GM19467 (cell line): ENCODE measurements at regions not wholly inside any gene's neighbourhood (a gene's known extent, or its start where the extent isn't known, plus 50 kb on each side); places are given as distances from the start of the nearest gene placed in this dataset.
"Not testable (repeated sequence)": the region's sequence is repeated elsewhere in the genome, so short reads cannot be mapped to it uniquely, and the experiment has no call there.

Experiments used
- ATAC-seq: cut with Tn5 transposase; IDR thresholded peaks from one replicate; pipeline ENCODE4 v1.9.1; 2021; ENCODE audit warnings: mild to moderate bottlenecking, moderate library complexity; ENCODE audit not compliant: unreplicated experiment

DNA sequence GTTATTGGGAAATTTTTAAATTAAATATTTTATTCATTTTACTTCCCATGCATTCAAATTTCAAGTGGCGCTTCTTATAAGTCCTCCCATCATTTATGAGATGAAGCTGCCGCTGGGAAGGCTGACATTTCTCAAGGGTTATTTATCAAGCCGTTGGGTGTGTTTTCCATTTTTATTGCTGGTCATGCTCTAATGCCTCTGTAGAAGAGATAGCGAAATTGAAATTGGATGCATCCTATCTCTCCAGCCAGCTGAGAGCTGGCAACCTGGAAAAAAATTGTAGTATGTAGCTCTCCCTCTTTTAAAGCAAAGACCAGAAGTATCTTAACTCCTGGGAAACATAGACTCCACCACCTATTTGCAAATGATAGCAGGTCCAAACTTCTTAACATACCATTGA, 135.9 kb downstream of the C6orf118 start:
- no peak for ATAC-seq

DNA sequence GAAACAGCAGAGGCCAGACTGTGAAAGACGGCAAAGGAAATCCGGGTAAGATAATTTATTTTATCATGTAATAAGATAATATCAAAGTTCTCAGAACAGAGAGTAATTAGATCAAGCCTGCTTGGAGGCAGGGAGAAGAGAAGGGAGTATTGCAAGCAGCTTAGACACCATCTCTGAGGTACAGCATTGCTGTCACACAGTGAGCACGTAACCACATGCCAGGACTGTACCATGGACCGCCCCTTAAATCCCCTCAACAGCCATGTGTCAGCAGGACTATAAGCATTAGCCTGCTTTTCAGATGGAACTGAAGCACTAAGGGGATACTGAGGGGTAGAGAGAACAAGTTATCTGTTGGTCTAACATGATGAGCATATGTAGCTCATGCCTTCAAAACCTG, 141.5 kb downstream of the C6orf118 start:
- ATAC-seq: no peak

DNA sequence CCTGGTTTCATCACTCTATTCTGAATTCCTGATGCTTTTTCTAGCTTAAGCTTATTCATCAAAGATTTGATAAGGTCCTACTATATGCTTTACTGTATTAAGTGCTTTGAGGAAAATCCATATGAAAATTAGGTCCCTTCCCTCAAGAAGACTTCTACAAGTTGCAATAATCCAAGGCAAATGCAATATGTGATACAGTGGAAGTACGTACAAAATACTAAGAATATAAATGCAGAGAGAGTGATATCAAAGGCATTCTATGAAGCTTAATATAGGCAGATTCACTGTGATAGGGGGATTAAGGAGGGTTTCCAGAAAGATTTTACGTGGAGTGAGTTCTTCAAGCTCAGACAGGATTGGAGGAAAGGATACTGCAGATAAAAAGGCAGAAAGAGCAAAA, 142.1 kb downstream of the C6orf118 start:
- ATAC-seq: no peak

DNA sequence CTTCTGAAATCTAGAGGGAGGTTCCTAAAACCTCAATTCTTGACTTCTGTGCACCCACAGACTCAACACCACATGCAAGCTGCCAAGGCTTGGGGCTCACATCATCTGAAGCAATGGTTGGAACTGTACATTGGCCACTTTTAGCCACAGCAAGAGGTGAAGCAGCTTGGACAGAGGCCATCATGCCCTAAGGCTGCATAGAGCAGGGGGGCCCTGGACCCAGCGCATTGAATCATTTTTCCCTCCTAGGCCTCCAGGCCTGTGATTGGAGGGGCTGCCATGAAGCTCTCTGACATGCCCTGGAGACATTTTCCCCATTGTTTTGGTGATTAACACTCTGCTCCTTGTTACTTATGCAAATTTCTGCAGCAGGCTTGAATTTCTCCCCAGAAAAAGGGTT, 145.9 kb downstream of the C6orf118 start:
- ATAC-seq: no peak

DNA sequence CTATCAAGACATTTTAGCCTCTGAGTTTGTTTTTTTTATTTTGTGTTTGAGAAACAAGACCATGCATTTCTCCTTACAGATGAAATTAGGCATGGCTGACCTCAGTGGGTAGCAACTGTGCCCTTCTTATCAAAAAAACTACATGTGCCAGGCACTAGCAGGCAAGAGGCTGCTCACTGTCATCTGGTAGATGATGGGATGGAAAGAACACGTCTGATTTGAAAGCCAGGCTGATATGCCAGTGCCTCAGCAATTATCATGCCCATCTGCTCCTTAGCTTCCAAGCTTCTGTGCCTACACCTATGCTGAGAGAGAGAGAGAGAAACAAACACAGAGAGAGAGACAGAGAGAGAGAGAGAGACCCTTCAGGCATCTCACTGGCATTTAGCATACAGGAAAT, 149.9 kb downstream of the C6orf118 start:
- ATAC-seq: no peak

DNA sequence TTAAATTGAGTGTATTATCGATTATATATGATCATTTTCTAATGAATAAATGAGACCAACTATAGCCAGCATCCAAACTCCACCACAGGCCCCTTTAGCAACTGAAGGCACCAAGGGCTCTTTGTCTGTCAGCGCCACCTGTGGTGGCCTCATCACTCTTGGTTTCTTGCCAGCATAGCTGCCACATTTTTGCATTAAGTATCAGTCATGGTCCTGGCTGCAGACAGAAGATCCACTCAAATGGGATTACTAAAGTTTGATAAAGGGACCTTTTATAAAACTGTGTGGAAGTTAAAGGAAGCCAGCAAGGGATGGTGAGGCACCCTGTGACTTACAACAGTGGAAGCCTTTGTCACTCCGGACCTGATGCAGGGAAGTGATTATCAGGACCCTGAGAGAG, 162.9 kb downstream of the C6orf118 start:
- ATAC-seq: no peak

DNA sequence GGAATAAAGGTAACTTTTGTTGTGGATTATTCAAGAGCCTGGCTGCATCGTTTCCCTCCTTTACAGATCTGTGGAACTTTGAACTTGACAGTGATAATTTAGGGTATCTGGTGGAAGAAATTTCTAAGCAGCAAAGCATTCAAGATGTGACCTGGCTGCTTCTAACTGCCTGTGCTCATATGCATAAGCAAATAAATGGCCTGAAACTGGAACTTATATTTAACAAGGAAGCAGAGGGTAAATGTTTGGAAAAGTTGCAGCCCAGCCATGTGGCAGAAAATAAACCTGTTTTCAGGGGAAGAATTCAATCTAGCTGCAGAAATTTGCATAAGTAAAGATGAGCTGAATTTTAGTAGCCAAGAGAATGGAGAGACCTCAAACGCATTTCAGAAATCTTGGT, 173.5 kb downstream of the C6orf118 start:
- ATAC-seq: no peak

DNA sequence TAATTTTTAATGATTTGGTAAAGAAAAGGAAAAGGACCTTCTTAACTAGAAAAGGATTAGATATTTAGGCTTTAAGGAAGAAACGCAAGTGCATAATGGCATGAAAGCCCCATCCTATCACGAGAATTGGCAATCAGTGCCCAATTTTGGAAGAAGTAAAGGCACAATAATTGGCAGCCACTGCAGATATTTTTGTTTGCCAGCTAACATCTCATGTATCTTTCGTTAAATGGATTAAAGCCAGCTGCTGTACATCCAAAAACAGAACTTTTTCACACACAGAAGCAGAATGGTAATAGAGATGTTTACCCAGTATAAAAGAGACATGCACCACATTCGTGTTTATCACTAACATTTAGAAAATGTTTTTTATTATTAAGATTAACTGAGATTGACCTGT, 180.3 kb downstream of the C6orf118 start:
- ATAC-seq: no peak

DNA sequence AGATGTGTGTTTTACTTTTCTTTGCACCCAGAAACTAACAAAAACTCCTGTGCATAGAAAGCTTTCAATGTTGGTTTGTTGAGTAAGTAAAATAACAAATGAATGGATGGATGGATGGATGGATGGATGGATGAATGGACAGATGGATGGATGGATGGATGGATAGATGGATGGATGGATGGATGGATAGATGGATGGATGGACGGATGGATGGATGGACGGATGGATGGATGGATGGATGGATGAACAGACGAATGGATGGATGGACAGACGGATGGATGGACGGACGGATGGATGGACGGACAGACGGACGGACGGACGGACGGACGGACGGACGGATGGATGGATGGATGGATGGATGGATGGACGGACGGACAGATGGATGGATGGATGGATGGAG, 181.7 kb downstream of the C6orf118 start:
- not testable (repeated sequence) for ATAC-seq

DNA sequence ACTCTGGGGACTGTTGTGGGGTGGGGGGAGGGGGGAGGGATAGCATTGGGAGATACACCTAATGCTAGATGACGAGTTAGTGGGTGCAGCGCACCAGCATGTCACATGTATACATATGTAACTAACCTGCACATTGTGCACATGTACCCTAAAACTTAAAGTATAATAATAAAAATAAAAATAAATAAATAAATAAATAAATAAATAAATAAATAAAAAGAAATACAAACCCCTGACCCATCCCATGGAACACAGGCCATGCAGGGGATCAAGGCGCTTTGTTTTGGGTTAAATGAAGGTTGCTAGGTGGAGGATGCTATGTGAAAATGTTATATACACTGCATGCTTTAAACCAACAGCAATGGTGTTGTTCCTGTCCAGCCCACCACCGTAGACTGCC, 184.7 kb downstream of the C6orf118 start:
- not testable (repeated sequence) for ATAC-seq

DNA sequence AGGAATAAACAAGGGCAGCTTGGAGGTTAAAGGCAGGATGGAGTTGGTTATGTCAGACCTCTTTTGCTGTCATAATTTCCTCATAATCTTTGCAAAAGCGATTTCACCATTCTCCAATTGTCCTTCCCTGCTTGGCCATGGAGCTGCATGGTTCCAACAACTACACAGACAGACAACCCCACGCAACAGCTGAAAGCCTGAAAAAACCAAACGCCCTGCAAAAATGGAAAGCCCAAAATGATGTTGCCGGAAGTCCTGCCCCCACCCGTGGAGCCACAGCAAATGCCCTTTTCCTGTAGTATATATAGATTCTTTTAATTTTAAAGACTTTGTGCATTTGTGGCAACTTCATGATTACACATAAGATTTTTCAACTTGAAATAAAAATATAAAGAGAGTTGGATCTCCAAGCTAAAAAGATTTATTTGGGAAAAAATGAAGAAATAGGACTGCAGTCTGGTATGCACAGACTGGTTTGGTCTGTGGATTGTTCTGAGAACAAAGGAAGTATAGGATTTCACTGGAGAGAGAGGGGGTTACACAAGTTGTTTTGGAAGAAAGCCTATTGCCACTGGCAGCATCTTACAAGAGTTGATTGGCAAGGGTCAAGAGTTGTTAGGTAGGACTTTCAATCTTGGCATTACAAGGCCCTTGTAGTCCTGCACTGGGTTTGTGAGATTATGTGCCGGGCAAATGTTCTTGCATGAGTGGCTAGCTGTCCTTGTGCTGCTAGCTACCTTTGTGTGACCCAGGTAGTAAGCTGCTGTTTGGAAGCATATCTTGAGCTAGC, 190.0 kb downstream of the C6orf118 start:
- ATAC-seq: no peak

DNA sequence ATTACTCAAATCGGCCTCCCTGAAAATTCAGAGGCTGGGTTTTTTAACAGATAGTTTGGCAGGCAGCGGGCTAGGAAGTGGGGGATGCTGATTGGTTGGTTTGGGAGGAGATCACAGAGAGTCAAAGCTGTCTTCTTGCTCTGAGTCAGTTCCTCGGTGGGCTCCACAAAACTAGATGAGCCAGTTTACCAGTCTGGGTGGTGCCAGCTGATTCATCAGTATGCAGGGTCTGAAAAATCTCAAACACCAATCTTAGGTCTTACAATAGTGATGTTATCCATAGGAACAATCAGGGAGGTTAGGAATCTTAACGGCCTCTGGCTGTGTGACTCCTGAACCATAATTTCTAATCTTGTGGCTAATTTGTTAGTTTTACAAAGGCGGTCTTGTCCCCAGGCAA, 190.7 kb downstream of the C6orf118 start:
- no peak for ATAC-seq

DNA sequence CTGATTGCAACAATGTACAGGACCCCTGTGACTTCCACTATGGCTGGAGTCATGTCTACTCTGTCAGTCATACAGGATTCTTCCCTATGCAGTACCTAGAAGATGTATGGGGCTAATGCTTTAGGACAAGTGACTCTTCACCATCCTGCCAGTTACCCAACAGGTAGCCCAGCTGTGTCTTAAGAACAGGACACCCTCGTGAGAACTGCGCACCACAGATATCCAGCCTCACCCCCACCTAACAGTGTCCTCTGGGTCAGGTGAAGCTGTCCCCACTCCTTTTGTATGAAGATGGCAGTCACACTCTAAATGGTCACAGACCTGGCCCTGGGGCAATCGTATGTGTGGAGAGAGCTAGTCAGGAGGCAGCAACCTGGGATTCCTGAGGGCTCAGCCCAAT, 191.6 kb downstream of the C6orf118 start:
- ATAC-seq: no peak

DNA sequence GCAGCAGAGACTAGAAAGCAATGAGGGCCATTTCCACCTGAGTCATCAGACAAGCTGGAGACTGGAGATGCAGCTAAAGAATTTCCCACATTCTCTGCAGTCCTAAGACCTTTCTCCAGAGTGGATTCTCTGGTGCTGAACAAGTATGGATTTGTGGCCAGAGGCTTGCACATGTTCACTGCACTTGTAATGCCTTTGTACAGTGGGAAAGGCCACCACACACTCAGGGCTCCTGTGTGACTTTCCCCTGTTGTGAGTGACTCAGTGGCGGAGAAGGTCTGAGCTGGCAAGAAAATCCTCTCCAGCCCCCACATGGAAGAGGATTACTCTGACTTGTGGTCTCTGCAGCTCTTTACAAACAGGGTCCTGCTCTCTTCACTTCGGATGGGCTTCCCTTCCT, 192.3 kb downstream of the C6orf118 start:
- ATAC-seq: no peak

DNA sequence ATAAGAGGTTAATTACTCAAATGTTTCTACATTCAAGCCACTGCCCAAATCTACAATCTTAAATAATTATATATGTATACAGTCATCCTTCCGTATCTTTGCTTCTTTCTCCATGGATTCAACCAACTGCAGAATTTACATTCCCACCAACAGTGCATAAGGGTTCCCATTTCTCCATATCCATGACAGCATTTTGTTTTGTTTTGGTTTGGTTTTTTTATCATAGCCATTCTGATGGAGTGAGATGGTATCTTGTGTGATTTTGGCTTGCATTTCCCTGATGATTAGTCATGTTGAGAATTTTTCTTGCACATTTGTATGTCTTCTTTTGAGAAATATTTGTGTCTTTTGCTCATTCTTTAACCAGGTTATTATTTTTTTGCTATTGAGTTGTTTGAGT, 198.5 kb downstream of the C6orf118 start:
- no peak for ATAC-seq

DNA sequence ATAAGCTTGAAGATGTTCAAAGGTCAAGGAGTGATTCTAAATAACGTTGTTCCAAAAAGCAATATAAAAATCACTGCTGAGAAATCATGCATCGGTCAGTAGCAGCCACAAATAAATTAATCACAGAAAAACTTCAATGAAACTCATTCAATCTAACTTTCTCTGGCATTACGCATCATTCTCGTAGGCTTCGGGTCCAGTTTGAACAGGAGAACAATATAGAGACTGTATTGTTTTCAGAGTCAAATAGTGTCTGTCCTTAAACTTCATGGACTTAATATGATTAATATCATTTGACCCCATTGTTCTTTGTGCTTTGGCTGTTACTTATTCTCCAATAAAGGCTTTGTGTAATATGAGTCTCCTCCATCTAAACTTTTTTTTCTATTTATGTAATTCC, 200.4 kb downstream of the C6orf118 start:
- no peak for ATAC-seq

DNA sequence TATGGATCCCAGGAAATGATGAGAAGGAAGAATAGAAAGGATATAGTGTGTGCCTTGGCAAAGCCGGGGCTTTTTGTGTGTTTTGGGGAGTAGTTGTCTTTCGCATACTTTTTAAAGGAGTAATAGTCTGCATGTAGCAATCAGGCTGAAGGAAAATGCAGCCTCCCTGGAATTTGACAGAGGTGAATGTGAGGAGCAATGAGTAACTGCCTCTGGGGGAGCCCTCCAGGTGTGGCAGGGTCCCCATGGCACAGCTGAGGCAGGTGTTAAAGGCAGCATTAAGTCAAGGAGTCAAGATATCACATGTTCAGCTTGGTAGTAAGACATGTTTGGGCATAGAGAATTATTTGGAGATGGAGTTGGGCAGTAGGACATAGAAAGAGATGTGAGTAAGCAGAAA, 203.1 kb downstream of the C6orf118 start:
- no peak for ATAC-seq

DNA sequence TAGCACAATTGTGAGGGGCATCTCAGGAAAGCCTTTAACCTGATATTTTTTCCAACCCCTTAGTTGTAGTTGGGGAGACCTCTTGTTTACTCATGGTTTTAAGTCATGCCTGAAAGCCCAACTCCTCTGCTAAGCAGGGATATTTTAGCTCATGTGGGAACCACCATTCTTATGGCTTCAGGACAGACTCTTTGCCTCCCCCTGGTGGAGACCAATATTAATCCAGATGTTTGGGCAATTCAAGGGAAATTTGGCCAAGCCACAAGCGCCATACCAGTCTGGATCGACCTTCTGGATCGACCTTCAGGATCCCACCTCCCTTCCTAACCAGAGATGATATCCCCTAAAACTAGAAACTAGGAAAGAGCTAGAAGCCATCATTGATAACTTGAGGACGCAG, 211.2 kb downstream of the C6orf118 start:
- no peak for ATAC-seq

DNA sequence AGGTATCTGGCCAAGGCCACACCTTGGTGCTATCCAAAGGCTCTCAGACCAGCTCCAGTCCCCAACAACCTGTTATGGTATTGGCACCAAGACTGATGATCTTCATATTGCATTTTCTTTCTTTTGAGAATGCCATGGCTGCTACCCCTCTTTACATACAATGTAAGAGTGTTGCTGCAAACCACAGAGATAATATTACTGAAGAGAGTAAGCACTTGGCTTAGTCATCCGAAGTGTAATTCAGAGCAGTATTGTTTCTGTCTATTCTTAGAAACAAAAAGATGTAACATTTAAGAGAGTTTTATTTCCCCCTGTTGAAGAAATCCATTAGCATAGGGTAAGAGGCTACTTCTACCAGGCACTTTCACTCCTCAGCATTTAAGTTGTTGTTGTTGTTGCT, 212.5 kb downstream of the C6orf118 start:
- ATAC-seq: no peak

DNA sequence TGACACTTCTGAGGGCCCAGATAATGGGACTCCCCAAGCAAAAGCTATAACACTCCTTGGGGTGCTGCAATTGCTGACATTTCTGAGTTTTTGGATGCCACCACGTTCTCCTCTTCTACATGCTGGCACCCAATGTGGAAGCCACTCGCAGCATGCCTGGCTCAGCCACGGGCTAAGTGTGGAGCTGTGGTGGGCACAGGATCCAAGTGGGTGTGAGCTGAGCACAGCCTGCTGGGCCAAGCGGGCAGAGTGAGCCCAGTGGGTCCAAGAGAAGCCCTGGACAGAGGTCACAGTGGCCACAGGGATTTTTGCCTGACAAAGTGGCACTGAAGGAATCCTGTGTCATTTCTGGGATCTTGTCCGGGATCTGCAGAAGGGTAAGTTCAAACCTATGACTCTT, 213.2 kb downstream of the C6orf118 start:
- no peak for ATAC-seq

DNA sequence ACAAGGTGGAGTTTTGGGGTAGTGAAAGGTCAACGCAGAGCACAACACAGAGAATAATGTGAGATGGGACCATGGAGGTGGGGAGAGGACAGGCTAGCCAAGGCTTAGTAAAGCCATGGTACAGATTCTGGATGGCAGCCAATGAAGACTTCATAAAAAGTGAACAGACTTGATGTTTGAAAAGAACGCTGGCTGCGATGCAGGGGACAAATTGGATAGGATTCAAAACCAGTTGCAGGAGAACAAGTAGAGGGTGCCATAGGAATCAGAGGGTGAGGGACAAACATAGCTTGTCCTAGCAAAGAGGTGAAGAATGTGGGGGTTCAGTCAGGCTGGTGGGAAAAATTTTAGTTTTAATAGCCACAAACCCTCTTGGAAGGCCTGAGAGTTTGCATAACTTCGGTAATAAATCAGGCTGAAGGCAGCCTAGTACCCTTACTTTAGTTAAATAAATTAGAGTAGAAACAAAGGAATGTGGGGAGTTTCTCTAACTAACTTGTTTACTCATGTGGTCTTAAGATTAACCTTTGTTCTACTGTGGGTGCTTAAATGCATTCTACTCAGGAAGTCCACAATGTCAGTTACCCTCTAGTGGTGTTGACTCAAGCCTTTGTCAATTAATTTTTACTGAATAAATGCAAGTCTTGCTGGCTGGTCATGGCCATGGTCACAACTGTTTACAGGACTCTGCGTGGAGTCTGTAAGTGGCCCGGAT, 216.4 kb downstream of the C6orf118 start:
- ATAC-seq: no peak

DNA sequence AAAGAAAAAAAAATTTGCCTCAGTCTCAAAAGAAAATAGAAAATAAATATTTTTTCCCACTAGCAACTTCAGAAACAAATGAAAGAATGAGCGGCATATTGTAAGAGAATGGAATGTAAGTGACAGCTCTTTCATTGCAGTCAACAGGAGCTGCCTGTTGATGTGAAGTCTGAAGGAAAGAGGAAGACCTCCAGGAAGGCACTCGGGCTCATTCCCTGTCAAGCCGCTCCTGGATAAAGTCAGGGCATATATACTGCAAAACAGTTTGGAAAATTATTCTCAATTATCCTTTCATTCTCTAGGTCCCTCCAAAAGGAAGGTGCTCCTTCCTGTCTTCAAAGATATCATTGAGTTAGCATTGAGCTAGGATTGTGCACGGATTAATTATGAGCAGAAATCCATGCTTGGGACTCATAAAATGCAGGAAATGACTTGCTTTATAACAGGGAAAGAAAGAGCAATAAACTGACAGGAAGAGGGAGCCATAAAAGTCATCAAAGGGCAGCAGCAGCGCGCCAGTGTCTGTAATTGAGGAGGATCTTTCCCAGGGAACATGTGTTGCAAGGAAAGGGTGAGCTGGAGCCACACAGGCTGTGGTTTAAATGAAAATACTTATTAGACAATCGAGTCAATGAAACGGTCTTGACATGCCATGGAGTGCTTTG, 218.2 kb downstream of the C6orf118 start:
- ATAC-seq: no peak
